Gastroesophageal sphincter (tissue), 3 donors: ENCODE measurements at regions not wholly inside any gene's neighbourhood (a gene's known extent, or its start where the extent isn't known, plus 50 kb on each side); places are given as distances from the start of the nearest gene placed in this dataset.
"Not testable (repeated sequence)": the region's sequence is repeated elsewhere in the genome, so short reads cannot be mapped to it uniquely, and the experiment has no call there.

Experiments
- CTCF ChIP-seq, 4 experiments: fragments of 200-600 bp in 2 of 4; fragments of 450-650 bp in 2 of 4; sonication (generic) in 1 of 4; IDR thresholded peaks; one replicate each; pipeline ENCODE4 v1.5.1; 2017 to 2019; ENCODE audit warnings: antibody characterized with exemption in 4 of 4, mild to moderate bottlenecking in 2 of 4, moderate library complexity in 2 of 4
- EP300 ChIP-seq: sonication (generic); formaldehyde crosslinking; IDR thresholded peaks from one replicate; pipeline ENCODE4 v1.6.1; 2017; ENCODE audit warnings: antibody characterized with exemption, mild to moderate bottlenecking
- POLR2A ChIP-seq, 2 donors: fragments of 450-650 bp; IDR thresholded peaks; one replicate each; pipeline ENCODE4 v1.6.1; 2017; ENCODE audit warnings: antibody characterized with exemption in 2 of 2, mild to moderate bottlenecking in 2 of 2, moderate library complexity in 1 of 2
- POLR2AphosphoS5 ChIP-seq: sonication (generic); formaldehyde crosslinking; IDR thresholded peaks from one replicate; pipeline ENCODE4 v1.6.1; 2017; ENCODE audit warnings: antibody characterized with exemption

GRCh38 chr15:84130098-84130831 is 105.3 kb upstream of the GOLGA6L4 start:
- TF ChIP-seq CTCF (IDR thresholded peaks at IDR 0.05); POLR2A (IDR thresholded peaks at IDR 0.05); EP300; POLR2AphosphoS5: not testable (repeated sequence)
